ENCODE measurements at regions not wholly inside any gene's neighbourhood (a gene's known extent, or its start where the extent isn't known, plus 50 kb on each side); places are given as distances from the start of the nearest gene placed in this dataset.

DNA sequence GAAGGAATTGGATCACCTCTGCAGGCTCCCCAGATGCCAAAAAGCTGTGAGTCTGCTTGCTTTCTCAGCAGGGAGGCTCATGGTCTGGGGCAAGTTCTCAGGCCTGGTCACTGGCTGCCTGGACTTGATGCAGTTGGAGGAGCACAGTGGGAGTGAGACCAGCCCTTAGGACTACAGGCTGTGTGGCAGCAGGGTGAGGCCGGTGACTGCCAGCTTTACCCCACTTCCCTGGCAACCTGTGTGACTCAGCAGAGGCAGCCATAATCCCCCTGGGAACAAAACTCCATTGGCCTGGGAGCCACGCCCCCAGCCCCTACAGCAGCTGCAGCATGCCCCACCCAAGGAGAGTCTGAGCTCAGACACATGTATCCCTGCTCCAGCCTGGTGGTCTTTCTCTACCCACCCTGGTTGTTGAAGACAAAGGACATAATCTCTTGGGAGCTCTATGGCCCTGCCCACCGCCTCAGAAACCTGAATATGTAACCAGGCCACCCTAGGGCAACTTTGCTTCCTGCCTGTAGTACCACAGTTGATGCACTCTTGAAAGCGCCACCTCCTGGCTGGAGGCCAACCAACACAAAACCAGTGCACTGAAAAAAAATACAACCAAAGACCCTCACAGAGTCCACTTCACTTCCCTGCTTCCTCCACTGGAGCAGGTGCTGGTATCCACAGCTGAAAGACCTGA lies 106.8 kb upstream of the SPATS2L start:
- TF ChIP-seq, protein P1, sequence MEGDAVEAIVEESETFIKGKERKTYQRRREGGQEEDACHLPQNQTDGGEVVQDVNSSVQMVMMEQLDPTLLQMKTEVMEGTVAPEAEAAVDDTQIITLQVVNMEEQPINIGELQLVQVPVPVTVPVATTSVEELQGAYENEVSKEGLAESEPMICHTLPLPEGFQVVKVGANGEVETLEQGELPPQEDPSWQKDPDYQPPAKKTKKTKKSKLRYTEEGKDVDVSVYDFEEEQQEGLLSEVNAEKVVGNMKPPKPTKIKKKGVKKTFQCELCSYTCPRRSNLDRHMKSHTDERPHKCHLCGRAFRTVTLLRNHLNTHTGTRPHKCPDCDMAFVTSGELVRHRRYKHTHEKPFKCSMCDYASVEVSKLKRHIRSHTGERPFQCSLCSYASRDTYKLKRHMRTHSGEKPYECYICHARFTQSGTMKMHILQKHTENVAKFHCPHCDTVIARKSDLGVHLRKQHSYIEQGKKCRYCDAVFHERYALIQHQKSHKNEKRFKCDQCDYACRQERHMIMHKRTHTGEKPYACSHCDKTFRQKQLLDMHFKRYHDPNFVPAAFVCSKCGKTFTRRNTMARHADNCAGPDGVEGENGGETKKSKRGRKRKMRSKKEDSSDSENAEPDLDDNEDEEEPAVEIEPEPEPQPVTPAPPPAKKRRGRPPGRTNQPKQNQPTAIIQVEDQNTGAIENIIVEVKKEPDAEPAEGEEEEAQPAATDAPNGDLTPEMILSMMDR (IDR thresholded peaks at IDR 0.05): no peak
- TF ChIP-seq EP300 (IDR thresholded peaks at IDR 0.05): no peak
- no peak for TF ChIP-seq POLR2A (IDR thresholded peaks at IDR 0.05)
